Lower leg skin (tissue), 4 donors: ENCODE measurements at regions not wholly inside any gene's neighbourhood (a gene's known extent, or its start where the extent isn't known, plus 50 kb on each side); places are given as distances from the start of the nearest gene placed in this dataset.

Experiments
- DNase-seq, 2 donors: peaks; one replicate each; pipeline ENCODE4 v3.0.0-alpha.2; 2019; ENCODE audit warnings: low spot score in 2 of 2
- H3K4me3 ChIP-seq: fragments of 200-600 bp; sonication (generic); 2 replicates; pipeline ENCODE4 v1.5.1; 2017; ENCODE audit warnings: mild to moderate bottlenecking, low read depth; ENCODE audit not compliant: poor library complexity, severe bottlenecking
- POLR2A ChIP-seq, 2 donors: fragments of 450-650 bp; IDR thresholded peaks; one replicate each; pipeline ENCODE4 v1.6.1; 2016 to 2017; ENCODE audit warnings: antibody characterized with exemption in 2 of 2, mild to moderate bottlenecking in 1 of 2, moderate library complexity in 1 of 2
- WGBS, 2 donors: methylation state at CpG; one replicate each; pipeline ENCODE4 v1.1.5; 2018; 5-methylcytosine and 5-hydroxymethylcytosine counted together
- intact Hi-C: fragments of 100-400 bp; cut with DNase I; formaldehyde crosslinking; loops from one replicate; pipeline ENCODE4 v1.15.0; 2023; ENCODE audit warnings: low total_unique reads
- TF ChIP-seq, protein P1 (sequence below), 3 donors: fragments of 450-650 bp; IDR thresholded peaks; one replicate each; pipeline ENCODE4 v1.5.1; 2016; ENCODE audit warnings: antibody characterized with exemption in 3 of 3, mild to moderate bottlenecking in 3 of 3, moderate library complexity in 2 of 3

DNA sequence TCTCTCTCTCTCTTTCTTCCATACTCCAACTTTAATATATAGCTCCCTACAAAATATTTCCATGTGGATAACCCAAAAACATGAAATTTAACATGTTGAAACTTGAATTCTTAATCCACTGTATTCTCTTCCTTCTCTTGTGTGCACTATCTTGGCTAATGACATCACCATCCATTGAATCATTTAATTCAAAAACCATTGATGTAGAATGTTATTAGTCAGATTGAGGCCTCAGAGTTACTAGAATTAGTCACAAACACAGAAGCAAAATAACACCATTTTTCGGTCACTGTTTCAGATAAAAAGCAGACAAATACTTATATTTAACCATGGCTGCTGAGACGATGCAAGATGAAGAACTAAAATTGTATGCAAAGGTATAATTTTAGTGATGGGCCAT, 256.9 kb upstream of the LRRC3B start:
- WGBS, 2 donors, result 90 to 95% methylated on average over 2 of the region's 2 CpGs
- intact Hi-C loops, result no loop called here
- DNase-seq, result no peak
- TF ChIP-seq POLR2A (IDR thresholded peaks at IDR 0.05), result no peak
- TF ChIP-seq, protein P1, sequence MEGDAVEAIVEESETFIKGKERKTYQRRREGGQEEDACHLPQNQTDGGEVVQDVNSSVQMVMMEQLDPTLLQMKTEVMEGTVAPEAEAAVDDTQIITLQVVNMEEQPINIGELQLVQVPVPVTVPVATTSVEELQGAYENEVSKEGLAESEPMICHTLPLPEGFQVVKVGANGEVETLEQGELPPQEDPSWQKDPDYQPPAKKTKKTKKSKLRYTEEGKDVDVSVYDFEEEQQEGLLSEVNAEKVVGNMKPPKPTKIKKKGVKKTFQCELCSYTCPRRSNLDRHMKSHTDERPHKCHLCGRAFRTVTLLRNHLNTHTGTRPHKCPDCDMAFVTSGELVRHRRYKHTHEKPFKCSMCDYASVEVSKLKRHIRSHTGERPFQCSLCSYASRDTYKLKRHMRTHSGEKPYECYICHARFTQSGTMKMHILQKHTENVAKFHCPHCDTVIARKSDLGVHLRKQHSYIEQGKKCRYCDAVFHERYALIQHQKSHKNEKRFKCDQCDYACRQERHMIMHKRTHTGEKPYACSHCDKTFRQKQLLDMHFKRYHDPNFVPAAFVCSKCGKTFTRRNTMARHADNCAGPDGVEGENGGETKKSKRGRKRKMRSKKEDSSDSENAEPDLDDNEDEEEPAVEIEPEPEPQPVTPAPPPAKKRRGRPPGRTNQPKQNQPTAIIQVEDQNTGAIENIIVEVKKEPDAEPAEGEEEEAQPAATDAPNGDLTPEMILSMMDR (IDR thresholded peaks at IDR 0.05), result no peak
- H3K4me3 ChIP-seq, result no peak overlapping the region

DNA sequence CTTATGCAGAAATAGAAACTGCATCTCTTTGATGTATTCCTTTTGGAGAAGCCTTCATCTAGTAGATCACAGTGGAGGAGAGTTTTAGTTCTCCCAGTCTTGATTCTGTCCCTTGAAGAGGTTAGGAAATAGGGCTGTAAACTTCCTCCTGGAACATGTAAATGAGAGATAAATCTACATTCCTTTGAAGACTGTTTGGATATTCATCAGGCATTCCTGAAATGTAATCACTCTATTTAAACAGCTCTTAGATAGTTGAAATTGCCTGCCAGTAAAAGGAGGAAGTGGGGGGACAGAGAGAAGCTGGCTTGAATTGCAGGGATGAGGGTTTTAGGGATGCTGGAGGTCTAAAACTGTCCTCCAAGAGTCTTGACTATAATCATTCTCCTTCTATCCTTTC, 254.3 kb upstream of the LRRC3B start:
- no peak for DNase-seq
- intact Hi-C loops, result no loop called here
- TF ChIP-seq, protein P1 (IDR thresholded peaks at IDR 0.05), result no peak
- TF ChIP-seq POLR2A (IDR thresholded peaks at IDR 0.05), result no peak
- no peak overlapping the region for H3K4me3 ChIP-seq

DNA sequence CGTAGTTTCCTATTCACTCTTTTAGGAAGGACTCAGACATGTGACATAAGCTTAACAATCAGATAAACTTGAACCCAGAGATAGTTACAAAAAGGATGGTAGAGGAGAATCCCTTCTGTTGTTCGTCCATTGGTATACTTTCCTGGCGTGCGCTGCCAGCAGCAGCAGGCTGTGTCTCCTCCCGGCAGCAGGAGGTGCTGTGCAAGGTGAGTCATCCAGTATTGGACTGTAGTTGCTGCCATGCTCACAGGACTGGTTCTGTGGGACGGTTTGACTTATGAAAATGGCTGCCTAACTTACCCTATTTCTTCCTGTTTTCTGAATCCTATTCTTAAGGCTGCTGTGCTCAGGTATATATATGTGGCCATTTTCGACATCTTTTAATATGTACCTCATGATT, 253.4 kb upstream of the LRRC3B start:
- TF ChIP-seq, protein P1 (IDR thresholded peaks at IDR 0.05), result no peak
- no peak for TF ChIP-seq POLR2A (IDR thresholded peaks at IDR 0.05)
- WGBS, 2 donors, result 81 to 83% methylated on average over 7 of the region's 7 CpGs
- no peak for DNase-seq
- intact Hi-C loops, result no loop called here
- H3K4me3 ChIP-seq, result no peak overlapping the region

DNA sequence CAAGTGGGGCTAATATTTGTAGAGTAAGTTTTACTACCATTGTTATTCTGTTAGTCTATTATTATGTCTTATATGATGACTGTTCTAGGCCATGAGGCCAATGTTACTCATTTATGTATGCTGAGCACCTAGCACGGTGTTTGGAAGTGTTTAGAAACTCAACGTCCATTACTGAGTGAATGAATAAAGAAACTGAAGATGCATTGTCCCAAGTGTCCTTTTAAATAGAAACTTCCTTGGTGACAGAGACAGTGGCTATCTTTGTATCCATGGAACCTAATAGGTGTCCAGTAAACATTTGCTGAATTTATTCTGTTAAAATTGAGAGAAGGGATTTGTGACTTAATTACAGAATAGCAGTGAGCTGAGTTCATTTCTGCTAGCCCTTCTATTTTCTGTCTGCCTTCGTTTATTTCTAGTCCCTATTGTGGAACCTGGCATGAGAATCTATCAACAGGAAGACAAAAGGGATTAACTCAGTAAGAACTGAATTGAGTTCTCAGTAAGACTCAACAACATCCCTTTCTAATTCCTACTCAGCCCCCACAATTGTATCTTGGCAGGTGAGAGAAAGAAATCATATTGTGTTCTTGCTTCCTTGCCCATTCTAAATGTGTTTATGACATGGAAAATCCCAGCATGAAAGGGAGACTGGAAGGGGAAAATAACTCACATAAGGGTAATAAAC, 246.6 kb upstream of the LRRC3B start:
- intact Hi-C loops, result no loop called here
- H3K4me3 ChIP-seq, result no peak overlapping the region
- no peak for TF ChIP-seq POLR2A (IDR thresholded peaks at IDR 0.05)
- TF ChIP-seq, protein P1 (IDR thresholded peaks at IDR 0.05), result no peak
- DNase-seq, result no peak
- 66 to 69% methylated on average over 3 of the region's 3 CpGs for WGBS, 2 donors

DNA sequence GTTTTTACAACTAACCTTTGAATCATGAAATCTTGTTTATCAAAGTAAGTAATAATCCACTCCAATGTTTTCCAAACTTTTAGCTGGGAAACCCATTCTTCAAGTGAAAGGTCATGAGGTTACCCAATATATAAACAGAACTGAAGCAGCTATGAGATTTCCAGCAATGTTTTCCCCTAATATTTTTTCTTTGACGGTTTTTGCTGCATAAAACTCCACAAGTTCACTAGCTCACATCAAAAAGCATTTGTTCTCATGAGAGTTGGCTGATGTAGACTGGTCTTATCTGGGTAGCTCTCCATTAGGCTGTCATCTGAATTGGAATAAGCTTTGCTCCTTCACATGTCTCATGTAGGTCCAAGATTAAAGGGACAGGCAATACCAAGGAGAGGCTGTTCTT, 241.2 kb upstream of the LRRC3B start:
- no peak overlapping the region for H3K4me3 ChIP-seq
- TF ChIP-seq, protein P1 (IDR thresholded peaks at IDR 0.05), result no peak
- no peak for TF ChIP-seq POLR2A (IDR thresholded peaks at IDR 0.05)
- intact Hi-C loops, result no loop called here
- DNase-seq, result no peak
- WGBS, 2 donors, result 43 to 50% methylated on average over 1 of the region's 1 CpG

DNA sequence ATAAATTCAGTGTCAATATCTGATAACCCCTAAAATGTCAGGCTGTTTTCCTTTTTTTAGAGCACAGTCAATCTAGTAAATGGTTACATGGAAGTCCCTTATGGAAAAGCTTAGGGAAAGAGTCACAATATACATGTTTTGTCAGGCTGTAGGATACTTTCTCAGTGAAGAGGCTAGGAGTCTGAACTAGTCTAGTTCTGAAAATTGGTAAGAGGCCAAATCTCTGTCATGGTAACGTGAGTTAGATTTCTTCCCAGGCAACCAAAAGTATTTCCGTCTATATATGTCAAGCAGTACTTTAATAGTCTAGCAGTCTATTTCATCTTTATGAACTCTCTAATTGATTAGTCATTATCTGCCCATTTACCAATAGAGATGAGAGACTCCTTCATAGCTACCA, 215.9 kb upstream of the LRRC3B start:
- DNase-seq, result no peak
- no peak for TF ChIP-seq POLR2A (IDR thresholded peaks at IDR 0.05)
- TF ChIP-seq, protein P1 (IDR thresholded peaks at IDR 0.05), result no peak
- intact Hi-C loops, result no loop called here
- 22 to 48% methylated on average over 2 of the region's 2 CpGs for WGBS, 2 donors
- H3K4me3 ChIP-seq, result no peak overlapping the region
